Body of pancreas (tissue), 4 donors: ENCODE measurements at regions not wholly inside any gene's neighbourhood (a gene's known extent, or its start where the extent isn't known, plus 50 kb on each side); places are given as distances from the start of the nearest gene placed in this dataset.

ENCODE experiments used
- POLR2A ChIP-seq, 3 donors: fragments of 450-650 bp; IDR thresholded peaks; one replicate each; pipeline ENCODE4 v1.6.1; 2016; ENCODE audit warnings: antibody characterized with exemption in 3 of 3, mild to moderate bottlenecking in 2 of 3
- TF ChIP-seq, protein P1 (sequence below), 7 experiments: fragments of 450-650 bp in 4 of 7; fragments of 200-600 bp in 3 of 7; sonication (generic) in 3 of 7; IDR thresholded peaks; one replicate each; pipeline ENCODE4 v1.5.1; 2016 to 2019; ENCODE audit warnings: antibody characterized with exemption in 7 of 7

- TF ChIP-seq, protein P1, sequence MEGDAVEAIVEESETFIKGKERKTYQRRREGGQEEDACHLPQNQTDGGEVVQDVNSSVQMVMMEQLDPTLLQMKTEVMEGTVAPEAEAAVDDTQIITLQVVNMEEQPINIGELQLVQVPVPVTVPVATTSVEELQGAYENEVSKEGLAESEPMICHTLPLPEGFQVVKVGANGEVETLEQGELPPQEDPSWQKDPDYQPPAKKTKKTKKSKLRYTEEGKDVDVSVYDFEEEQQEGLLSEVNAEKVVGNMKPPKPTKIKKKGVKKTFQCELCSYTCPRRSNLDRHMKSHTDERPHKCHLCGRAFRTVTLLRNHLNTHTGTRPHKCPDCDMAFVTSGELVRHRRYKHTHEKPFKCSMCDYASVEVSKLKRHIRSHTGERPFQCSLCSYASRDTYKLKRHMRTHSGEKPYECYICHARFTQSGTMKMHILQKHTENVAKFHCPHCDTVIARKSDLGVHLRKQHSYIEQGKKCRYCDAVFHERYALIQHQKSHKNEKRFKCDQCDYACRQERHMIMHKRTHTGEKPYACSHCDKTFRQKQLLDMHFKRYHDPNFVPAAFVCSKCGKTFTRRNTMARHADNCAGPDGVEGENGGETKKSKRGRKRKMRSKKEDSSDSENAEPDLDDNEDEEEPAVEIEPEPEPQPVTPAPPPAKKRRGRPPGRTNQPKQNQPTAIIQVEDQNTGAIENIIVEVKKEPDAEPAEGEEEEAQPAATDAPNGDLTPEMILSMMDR (IDR thresholded peaks at IDR 0.05), result no peak
- TF ChIP-seq POLR2A (IDR thresholded peaks at IDR 0.05), result no peak
These were observed 1039.3 kb upstream of the PIK3C3 start for GRCh38 chr18:40915724-40916123.
